Ascending aorta (tissue), 2 donors: ENCODE measurements at regions not wholly inside any gene's neighbourhood (a gene's known extent, or its start where the extent isn't known, plus 50 kb on each side); places are given as distances from the start of the nearest gene placed in this dataset.

ENCODE experiments used
- DNase-seq, 2 donors: peaks; one replicate each; pipeline ENCODE4 v3.0.0-alpha.2; 2019; ENCODE audit warnings: low spot score in 2 of 2
- H3K27ac ChIP-seq, 2 donors: fragments of 200-600 bp; sonication (generic); one replicate each; pipeline ENCODE4 v1.5.1; 2016 to 2017; ENCODE audit warnings: mild to moderate bottlenecking in 1 of 2
- H3K27me3 ChIP-seq: fragments of 200-600 bp; sonication (generic); one replicate; pipeline ENCODE4 v1.5.1; 2017
- H3K36me3 ChIP-seq, 2 donors: fragments of 200-600 bp; sonication (generic); one replicate each; pipeline ENCODE4 v1.5.1; 2016
- H3K4me1 ChIP-seq, 2 donors: fragments of 200-600 bp; sonication (generic); one replicate each; pipeline ENCODE4 v1.5.1; 2016 to 2017; ENCODE audit warnings: mild to moderate bottlenecking in 1 of 2
- H3K4me3 ChIP-seq, 2 donors: fragments of 200-600 bp; sonication (generic); one replicate each; pipeline ENCODE4 v1.5.1; 2016 to 2017; ENCODE audit warnings: mild to moderate bottlenecking in 1 of 2
- H3K9me3 ChIP-seq, 2 donors: fragments of 200-600 bp; sonication (generic); one replicate each; pipeline ENCODE4 v1.5.1; 2016
- CTCF ChIP-seq, 3 experiments: fragments of 200-600 bp in 2 of 3; fragments of 450-650 bp in 1 of 3; sonication (generic) in 2 of 3; IDR thresholded peaks; one replicate each; pipeline ENCODE4 v1.5.1; 2016 to 2019; ENCODE audit warnings: antibody characterized with exemption in 3 of 3, mild to moderate bottlenecking in 1 of 3, moderate library complexity in 1 of 3
- intact Hi-C: fragments of 100-400 bp; cut with DNase I; formaldehyde crosslinking; loops from one replicate; pipeline ENCODE4 v1.15.1; 2023

DNA sequence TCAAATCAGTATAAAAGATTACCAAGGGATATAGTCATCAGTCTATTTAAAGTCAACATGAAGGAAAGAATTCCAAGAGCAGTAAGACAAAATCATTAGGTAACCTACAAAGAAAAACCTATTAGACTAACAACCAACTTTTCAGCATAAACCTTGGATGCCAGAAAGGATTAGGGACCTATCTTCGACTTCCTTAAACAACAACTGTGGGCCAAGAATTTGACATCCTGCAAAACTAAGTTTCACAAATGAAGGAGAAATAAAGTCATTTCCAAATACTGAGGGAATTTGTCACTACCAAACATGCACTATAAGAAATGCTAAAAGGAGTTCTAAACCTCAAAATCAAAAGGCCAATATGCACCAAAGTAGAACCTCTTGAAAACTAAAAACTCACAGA is 147.9 kb upstream of the TFPI start:
- no peak for TF ChIP-seq CTCF (IDR thresholded peaks at IDR 0.05)
- intact Hi-C loops = no loop called here
- H3K27ac ChIP-seq = no peak overlapping the region

DNA sequence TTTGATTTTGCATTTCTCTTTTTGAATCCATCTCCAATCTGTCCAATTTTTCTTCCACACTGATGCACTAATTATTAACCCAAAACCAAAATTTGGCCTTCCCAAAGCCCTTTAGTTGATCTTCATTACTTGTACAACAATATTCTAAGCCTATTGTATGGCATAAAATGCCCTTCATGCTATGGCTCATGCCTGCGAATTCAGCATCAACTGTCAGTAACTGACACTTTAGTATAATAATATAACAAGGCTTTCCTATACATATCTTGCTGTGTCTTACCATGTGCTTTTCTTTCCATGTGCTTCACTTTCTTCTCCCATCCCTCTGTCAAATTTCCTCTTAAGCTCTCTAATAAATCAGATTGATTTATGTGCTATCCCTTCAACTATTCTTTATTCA is 154.0 kb upstream of the TFPI start:
- no peak overlapping the region for H3K27ac ChIP-seq
- no peak for DNase-seq
- H3K4me1 ChIP-seq = peaks cover 0 to 5% of the 10 kb centered on the region in 2 donors
- H3K9me3 ChIP-seq = no peaks in the 10 kb centered on the region
- TF ChIP-seq CTCF (IDR thresholded peaks at IDR 0.05) = no peak
- no peaks in the 10 kb centered on the region for H3K36me3 ChIP-seq
- no peak overlapping the region for H3K4me3 ChIP-seq
- no peaks in the 10 kb centered on the region for H3K27me3 ChIP-seq
- intact Hi-C loops = no loop called here

More for the DNA sequence above, 147.9 kb upstream of the TFPI start:
- Histone ChIP-seq H3K36me3 (no peaks in the 10 kb centered on the region), H3K9me3 (no peaks in the 10 kb centered on the region), H3K4me1 (no peaks in the 10 kb centered on the region), H3K4me3 (no peak overlapping the region), H3K27me3 (no peaks in the 10 kb centered on the region)
- DNase-seq = no peak

DNA sequence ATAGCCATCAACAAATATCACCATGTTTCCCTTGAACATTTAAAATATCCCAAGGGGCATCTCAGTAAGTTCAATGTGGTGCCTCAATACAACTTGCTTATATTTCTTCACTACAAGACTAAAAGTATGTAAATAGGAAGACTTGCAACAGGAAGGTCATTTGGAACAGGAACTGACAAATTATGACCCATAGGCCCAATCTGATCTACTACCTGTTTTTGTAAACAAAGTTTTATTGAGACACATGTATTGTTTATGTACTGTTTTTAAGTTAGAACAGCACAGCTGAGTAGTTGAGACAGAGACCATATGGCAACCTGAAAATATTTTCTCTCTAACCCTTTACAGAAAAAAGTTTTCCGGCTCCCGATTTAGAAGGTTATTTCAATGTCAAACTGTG is 154.8 kb upstream of the TFPI start:
- H3K4me1 ChIP-seq = peaks cover 0 to 5% of the 10 kb centered on the region in 2 donors
- no peaks in the 10 kb centered on the region for H3K9me3 ChIP-seq
- no peak overlapping the region for H3K27ac ChIP-seq
- TF ChIP-seq CTCF (IDR thresholded peaks at IDR 0.05) = no peak
- H3K27me3 ChIP-seq = no peaks in the 10 kb centered on the region
- DNase-seq = no peak
- no peak overlapping the region for H3K4me3 ChIP-seq
- intact Hi-C loops = no loop called here
- H3K36me3 ChIP-seq = no peaks in the 10 kb centered on the region

- Histone ChIP-seq H3K27me3 (no peaks in the 10 kb centered on the region), H3K4me3 (no peak overlapping the region), H3K4me1 (peaks cover 0 to 5% of the 10 kb centered on the region in 2 donors), H3K36me3 (no peaks in the 10 kb centered on the region), H3K27ac (no peak overlapping the region), H3K9me3 (no peaks in the 10 kb centered on the region)
- no peak for TF ChIP-seq CTCF (IDR thresholded peaks at IDR 0.05)
- no peak for DNase-seq
- intact Hi-C loops = no loop called here
These were observed 156.7 kb upstream of the TFPI start for GRCh38 chr2:187710791-187711521.

DNA sequence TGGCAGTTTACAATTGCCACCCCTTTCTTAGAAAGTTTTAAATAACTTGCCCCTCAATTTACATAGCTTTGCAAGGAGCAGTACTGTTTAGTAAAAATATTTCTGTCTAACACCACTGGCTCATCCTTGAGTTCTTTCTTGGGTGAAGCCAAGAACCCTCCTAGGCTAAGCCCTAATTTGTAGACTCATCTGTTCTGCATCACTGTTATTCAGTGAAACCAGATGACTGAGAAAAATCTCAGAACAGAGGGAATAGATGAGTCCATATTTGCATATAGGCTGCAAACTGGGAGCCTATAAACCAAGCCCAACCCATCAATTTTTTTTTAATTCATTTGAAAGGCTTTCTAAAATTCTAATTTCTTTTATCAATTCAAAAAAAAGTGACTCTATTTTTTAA is 161.4 kb upstream of the TFPI start:
- H3K27ac ChIP-seq = no peak overlapping the region
- H3K27me3 ChIP-seq = no peaks in the 10 kb centered on the region
- no peak for TF ChIP-seq CTCF (IDR thresholded peaks at IDR 0.05)
- no peak for DNase-seq
- H3K4me3 ChIP-seq = no peak overlapping the region
- peaks cover 0 to 1% of the 10 kb centered on the region in 2 donors for H3K9me3 ChIP-seq
- H3K4me1 ChIP-seq = peaks cover 0 to 5% of the 10 kb centered on the region in 2 donors
- intact Hi-C loops = no loop called here
- H3K36me3 ChIP-seq = no peaks in the 10 kb centered on the region
